Fibroblast of lung (primary cell): ENCODE measurements at regions not wholly inside any gene's neighbourhood (a gene's known extent, or its start where the extent isn't known, plus 50 kb on each side); places are given as distances from the start of the nearest gene placed in this dataset.

ENCODE experiments used
- CTCF ChIP-seq, 2 donors: IDR thresholded peaks in 1 of 2; conservative IDR thresholded peaks in 1 of 2; 1 replicate in 1 of 2; 2 replicates in 1 of 2; pipeline ENCODE4 v1.5.1; 2011 to 2012; ENCODE audit warnings: low read length in 2 of 2, control low read depth in 1 of 2, inconsistent platforms in 1 of 2, low read depth in 1 of 2, mild to moderate bottlenecking in 1 of 2
- EZH2 ChIP-seq: IDR thresholded peaks from 2 replicates; pipeline ENCODE4 v1.5.1; 2012; ENCODE audit warnings: low read length, control low read depth, mild to moderate bottlenecking; ENCODE audit errors: missing control alignments

- TF ChIP-seq CTCF (conservative IDR thresholded peaks at IDR 0.05 in 1 of 2, IDR thresholded peaks at IDR 0.05 in 1 of 2; ENCODE audit: low read depth in 1 of 2, low read length in 2 of 2) (no peak), EZH2 (no peak)
Measured at GRCh38 chr22:26800858-26801257, 143.5 kb downstream of the MIAT start.
